Esophagus muscularis mucosa (tissue), 4 donors: ENCODE measurements at regions not wholly inside any gene's neighbourhood (a gene's known extent, or its start where the extent isn't known, plus 50 kb on each side); places are given as distances from the start of the nearest gene placed in this dataset.

Source experiments
- DNase-seq: peaks from one replicate; pipeline ENCODE4 v3.0.0-alpha.2; 2017; ENCODE audit errors: extremely low spot score
- H3K27ac ChIP-seq, 4 donors: fragments of 200-600 bp; sonication (generic); replicated peaks in 1 of 4; 1 replicate in 3 of 4; 2 replicates in 1 of 4; pipeline ENCODE4 v1.5.1; 2016 to 2019; ENCODE audit warnings: mild to moderate bottlenecking in 1 of 4
- H3K27me3 ChIP-seq, 4 donors: fragments of 200-600 bp; sonication (generic); one replicate each; pipeline versions ENCODE4 v1.5.1 to v1.6.0; 2016 to 2019
- H3K36me3 ChIP-seq, 4 donors: fragments of 200-600 bp; sonication (generic); one replicate each; pipeline ENCODE4 v1.5.1; 2016 to 2019
- H3K4me1 ChIP-seq, 4 donors: fragments of 200-600 bp; sonication (generic); one replicate each; pipeline ENCODE4 v1.5.1; 2016 to 2019
- H3K4me3 ChIP-seq, 4 donors: fragments of 200-600 bp; sonication (generic); 1 replicate in 2 of 4; 2 replicates in 2 of 4; pipeline ENCODE4 v1.5.1; 2016 to 2019; ENCODE audit warnings: mild to moderate bottlenecking in 4 of 4, moderate library complexity in 1 of 4
- H3K9me3 ChIP-seq, 4 donors: fragments of 200-600 bp; sonication (generic); 1 replicate in 3 of 4; 2 replicates in 1 of 4; pipeline ENCODE4 v1.5.1; 2016 to 2019
- EP300 ChIP-seq: sonication (generic); formaldehyde crosslinking; IDR thresholded peaks from one replicate; pipeline ENCODE4 v1.6.1; 2017; ENCODE audit warnings: antibody characterized with exemption
- POLR2A ChIP-seq: fragments of 450-650 bp; IDR thresholded peaks from one replicate; pipeline ENCODE4 v1.6.1; 2017; ENCODE audit warnings: antibody characterized with exemption, moderate library complexity, mild to moderate bottlenecking, low read depth
- POLR2AphosphoS5 ChIP-seq, 2 donors: sonication (generic); formaldehyde crosslinking; IDR thresholded peaks; one replicate each; pipeline ENCODE4 v1.6.1; 2017; ENCODE audit warnings: antibody characterized with exemption in 2 of 2
- WGBS: methylation state at CpG from one replicate; pipeline ENCODE4 v1.1.5; 2018; 5-methylcytosine and 5-hydroxymethylcytosine counted together
- intact Hi-C: fragments of 100-400 bp; cut with DNase I; formaldehyde crosslinking; loops from one replicate; pipeline ENCODE4 v1.15.1; 2023
- TF ChIP-seq, protein P1 (sequence below), 3 experiments: fragments of 200-600 bp in 2 of 3; fragments of 450-650 bp in 1 of 3; sonication (generic) in 2 of 3; IDR thresholded peaks; one replicate each; pipeline ENCODE4 v1.5.1; 2017 to 2019; ENCODE audit warnings: antibody characterized with exemption in 3 of 3, mild to moderate bottlenecking in 2 of 3, moderate library complexity in 1 of 3

DNA sequence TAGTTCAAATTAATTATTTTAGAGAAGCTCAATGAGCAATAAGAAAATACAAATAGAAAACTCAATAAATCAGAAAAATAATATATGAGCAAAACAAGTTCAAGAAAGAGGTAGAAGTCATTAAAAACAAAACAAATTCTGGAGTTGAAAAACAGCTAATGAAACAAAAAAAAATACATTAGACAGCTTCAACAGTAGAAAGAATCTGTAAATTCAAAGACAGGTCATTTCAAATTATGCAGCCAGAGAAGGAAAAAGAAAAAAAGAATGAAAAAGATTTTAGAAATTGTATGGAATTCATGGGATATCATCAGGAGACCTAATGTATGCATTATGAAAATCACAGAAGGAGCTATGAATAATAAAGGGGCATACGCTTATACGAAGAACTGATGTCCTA, 795.3 kb upstream of the ADGRB3 start:
- Histone ChIP-seq H3K4me1 (no peaks in the 10 kb centered on the region), H3K27me3 (no peaks in the 10 kb centered on the region), H3K36me3 (no peaks in the 10 kb centered on the region), H3K27ac (no peak overlapping the region), H3K9me3 (peaks cover 0 to 11% (median 2%) of the 10 kb centered on the region in 4 donors), H3K4me3 (no peak overlapping the region)
- WGBS, result 96% methylated on average over 2 of the region's 2 CpGs
- DNase-seq, result no peak
- intact Hi-C loops, result loop anchor here (1.0 kb wide), 1 partner anchor 22 kb away; no protein-coding TSS in a partner anchor
- TF ChIP-seq POLR2AphosphoS5 (IDR thresholded peaks at IDR 0.05) (no peak), EP300 (no peak), POLR2A (no peak)
- TF ChIP-seq, protein P1, sequence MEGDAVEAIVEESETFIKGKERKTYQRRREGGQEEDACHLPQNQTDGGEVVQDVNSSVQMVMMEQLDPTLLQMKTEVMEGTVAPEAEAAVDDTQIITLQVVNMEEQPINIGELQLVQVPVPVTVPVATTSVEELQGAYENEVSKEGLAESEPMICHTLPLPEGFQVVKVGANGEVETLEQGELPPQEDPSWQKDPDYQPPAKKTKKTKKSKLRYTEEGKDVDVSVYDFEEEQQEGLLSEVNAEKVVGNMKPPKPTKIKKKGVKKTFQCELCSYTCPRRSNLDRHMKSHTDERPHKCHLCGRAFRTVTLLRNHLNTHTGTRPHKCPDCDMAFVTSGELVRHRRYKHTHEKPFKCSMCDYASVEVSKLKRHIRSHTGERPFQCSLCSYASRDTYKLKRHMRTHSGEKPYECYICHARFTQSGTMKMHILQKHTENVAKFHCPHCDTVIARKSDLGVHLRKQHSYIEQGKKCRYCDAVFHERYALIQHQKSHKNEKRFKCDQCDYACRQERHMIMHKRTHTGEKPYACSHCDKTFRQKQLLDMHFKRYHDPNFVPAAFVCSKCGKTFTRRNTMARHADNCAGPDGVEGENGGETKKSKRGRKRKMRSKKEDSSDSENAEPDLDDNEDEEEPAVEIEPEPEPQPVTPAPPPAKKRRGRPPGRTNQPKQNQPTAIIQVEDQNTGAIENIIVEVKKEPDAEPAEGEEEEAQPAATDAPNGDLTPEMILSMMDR (IDR thresholded peaks at IDR 0.05), result no peak

DNA sequence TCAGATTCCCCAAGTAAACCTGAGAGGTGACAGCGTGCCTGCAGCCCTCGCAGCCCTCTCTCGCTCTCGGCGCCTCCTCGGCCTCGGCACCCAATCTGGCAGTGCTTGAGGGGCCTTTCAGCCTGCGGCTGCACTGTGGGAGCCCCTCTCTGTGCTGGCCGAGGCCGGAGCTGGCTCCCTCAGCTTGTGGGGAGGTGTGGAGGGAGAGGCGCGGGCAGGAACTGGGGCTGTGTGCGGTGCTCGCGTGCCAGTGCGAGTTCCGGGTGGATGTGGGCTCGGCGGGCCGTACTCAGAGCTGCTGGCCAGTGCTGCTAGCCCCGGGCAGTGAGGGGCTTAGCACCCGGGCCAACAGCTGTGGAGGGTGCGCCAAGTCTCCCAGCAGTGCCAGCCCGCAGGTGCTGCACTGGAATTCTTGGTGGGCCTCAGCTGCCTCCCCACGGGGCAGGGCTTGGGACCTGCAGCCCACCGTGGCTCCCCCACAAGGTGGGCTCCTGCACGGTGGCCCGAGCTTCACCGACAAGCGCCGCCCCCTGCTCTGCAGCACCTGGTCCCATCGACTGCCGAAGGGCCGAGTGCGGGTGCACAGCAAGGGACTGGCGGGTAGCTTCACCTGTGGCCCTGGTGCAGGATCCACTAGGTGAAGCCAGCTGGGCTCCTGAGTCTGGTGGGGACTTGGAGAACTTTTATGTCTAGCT, 809.7 kb upstream of the ADGRB3 start:
- TF ChIP-seq POLR2A, result no peak
- TF ChIP-seq, protein P1 (IDR thresholded peaks at IDR 0.05), result no peak
- no peak overlapping the region for H3K4me3 ChIP-seq
- no peak overlapping the region for H3K27ac ChIP-seq
- H3K4me1 ChIP-seq, result no peaks in the 10 kb centered on the region
- WGBS, result 90% methylated on average over 16 of the region's 36 CpGs
- intact Hi-C loops, result no loop called here
- no peaks in the 10 kb centered on the region for H3K36me3 ChIP-seq
- no peak for DNase-seq
- peaks cover 0 to 3% (median 0%) of the 10 kb centered on the region in 4 donors for H3K27me3 ChIP-seq
- peaks cover 0 to 4% (median 0%) of the 10 kb centered on the region in 4 donors for H3K9me3 ChIP-seq

DNA sequence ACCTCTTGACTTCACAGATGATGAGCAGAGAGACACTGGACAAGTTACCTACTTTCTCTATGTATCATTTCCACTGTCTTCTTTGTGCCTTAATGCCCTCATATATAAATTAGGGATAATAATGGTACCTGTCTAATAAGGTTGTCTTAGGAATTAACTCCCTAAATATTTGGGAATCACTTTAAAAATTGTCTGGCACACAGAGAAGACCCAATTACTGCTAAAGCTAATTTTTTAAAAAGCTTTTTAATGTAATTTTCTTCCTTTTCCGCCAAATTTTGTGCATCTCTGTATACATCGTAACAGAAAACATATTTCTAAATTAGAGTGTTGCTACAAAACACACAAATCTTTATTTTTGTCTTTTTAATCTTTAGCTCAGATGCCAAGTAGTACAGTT, 816.8 kb upstream of the ADGRB3 start:
- H3K36me3 ChIP-seq, result no peaks in the 10 kb centered on the region
- no peaks in the 10 kb centered on the region for H3K27me3 ChIP-seq
- H3K4me3 ChIP-seq, result no peak overlapping the region
- no peaks in the 10 kb centered on the region for H3K4me1 ChIP-seq
- DNase-seq, result no peak
- intact Hi-C loops, result no loop called here
- 79% methylated on average over 2 of the region's 2 CpGs for WGBS
- no peak overlapping the region for H3K27ac ChIP-seq
- TF ChIP-seq, protein P1 (IDR thresholded peaks at IDR 0.05), result no peak
- TF ChIP-seq POLR2A (no peak), EP300 (no peak), POLR2AphosphoS5 (IDR thresholded peaks at IDR 0.05) (no peak)
- peaks cover 0 to 13% (median 2%) of the 10 kb centered on the region in 4 donors for H3K9me3 ChIP-seq

DNA sequence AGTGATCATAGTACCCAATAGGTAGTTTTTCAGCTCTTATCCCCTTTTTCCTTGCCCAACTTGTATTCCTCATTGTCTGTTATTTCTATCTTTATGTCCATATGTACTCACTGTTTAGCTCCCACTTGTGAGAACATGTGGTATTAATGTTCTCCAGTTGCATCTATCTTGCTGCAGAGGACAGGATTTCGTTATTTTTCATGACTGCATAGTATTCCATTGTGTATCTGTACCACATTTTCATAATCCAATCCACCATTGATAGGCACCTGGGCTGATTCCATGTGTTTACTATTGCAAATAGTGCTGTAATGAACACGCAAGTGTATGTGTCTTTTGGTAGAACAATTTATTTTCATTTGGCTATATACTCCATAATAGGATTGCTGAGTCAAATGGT, 819.5 kb upstream of the ADGRB3 start:
- 51% methylated on average over 2 of the region's 2 CpGs for WGBS
- Histone ChIP-seq H3K9me3 (peaks cover 0 to 25% (median 11%) of the 10 kb centered on the region in 4 donors), H3K27me3 (no peaks in the 10 kb centered on the region), H3K4me3 (no peak overlapping the region), H3K27ac (no peak overlapping the region), H3K4me1 (no peaks in the 10 kb centered on the region), H3K36me3 (no peaks in the 10 kb centered on the region)
- intact Hi-C loops, result no loop called here
- DNase-seq, result no peak
- TF ChIP-seq POLR2AphosphoS5 (IDR thresholded peaks at IDR 0.05) (no peak), POLR2A (no peak), EP300 (no peak)
- TF ChIP-seq, protein P1 (IDR thresholded peaks at IDR 0.05), result no peak

- intact Hi-C loops, result no loop called here
Measured at GRCh38 chr6:67814262-67814661, 820.8 kb upstream of the ADGRB3 start.

More at GRCh38 chr6:67814262-67814661, 820.8 kb upstream of the ADGRB3 start:
- DNase-seq, result no peak
- H3K9me3 ChIP-seq, result peaks cover 0 to 19% (median 11%) of the 10 kb centered on the region in 4 donors
- H3K27ac ChIP-seq, result no peak overlapping the region
- WGBS, result 87% methylated on average over 3 of the region's 3 CpGs
- no peak overlapping the region for H3K4me3 ChIP-seq
- no peaks in the 10 kb centered on the region for H3K36me3 ChIP-seq
- TF ChIP-seq POLR2AphosphoS5 (IDR thresholded peaks at IDR 0.05) (no peak), POLR2A (no peak), EP300 (no peak)
- TF ChIP-seq, protein P1 (IDR thresholded peaks at IDR 0.05), result no peak
- no peaks in the 10 kb centered on the region for H3K4me1 ChIP-seq
- H3K27me3 ChIP-seq, result no peaks in the 10 kb centered on the region
